HL-60 (cell line): ENCODE measurements at regions not wholly inside any gene's neighbourhood (a gene's known extent, or its start where the extent isn't known, plus 50 kb on each side); places are given as distances from the start of the nearest gene placed in this dataset.

Source experiments
- DNase-seq, 2 experiments: peaks; one replicate each; pipeline ENCODE4 v3.0.0-alpha.2; 2010 to 2020; ENCODE audit warnings: low read depth in 1 of 2, low spot score in 1 of 2
- H3K27ac ChIP-seq: fragments of 250-450 bp; sonication (Bioruptor Pico); replicated peaks from 2 replicates; pipeline ENCODE4 v1.5.1; 2020; ENCODE audit warnings: mild to moderate bottlenecking, moderate library complexity
- H3K27me3 ChIP-seq: fragments of 250-450 bp; sonication (Bioruptor Pico); 2 replicates; pipeline ENCODE4 v1.5.1; 2021; ENCODE audit warnings: mild to moderate bottlenecking, moderate library complexity; ENCODE audit not compliant: insufficient read depth, poor library complexity, severe bottlenecking
- H3K4me3 ChIP-seq: replicated peaks from 2 replicates; pipeline ENCODE4 v1.5.1; 2011; ENCODE audit warnings: mild to moderate bottlenecking, control low read depth, low read length; ENCODE audit not compliant: insufficient read depth
- GABPA ChIP-seq: IDR thresholded peaks from 2 replicates; pipeline ENCODE4 v1.6.1; 2012; ENCODE audit warnings: low read depth
- POLR2AphosphoS5 ChIP-seq: IDR thresholded peaks from 2 replicates; pipeline ENCODE4 v1.6.1; 2012; ENCODE audit warnings: low read depth
- SPI1 ChIP-seq: IDR thresholded peaks from 2 replicates; pipeline ENCODE4 v1.6.1; 2012; ENCODE audit warnings: low read depth, mild to moderate bottlenecking, borderline replicate concordance
- TF ChIP-seq, protein P1 (sequence below): IDR thresholded peaks from 2 replicates; pipeline ENCODE4 v1.6.1; 2012; ENCODE audit warnings: low read depth; ENCODE audit not compliant: insufficient replicate concordance
- TF ChIP-seq, protein P2 (sequence below): IDR thresholded peaks from one replicate; pipeline ENCODE4 v1.5.1; 2011; ENCODE audit warnings: low read length, control low read depth, inconsistent platforms; ENCODE audit not compliant: insufficient read depth

DNA sequence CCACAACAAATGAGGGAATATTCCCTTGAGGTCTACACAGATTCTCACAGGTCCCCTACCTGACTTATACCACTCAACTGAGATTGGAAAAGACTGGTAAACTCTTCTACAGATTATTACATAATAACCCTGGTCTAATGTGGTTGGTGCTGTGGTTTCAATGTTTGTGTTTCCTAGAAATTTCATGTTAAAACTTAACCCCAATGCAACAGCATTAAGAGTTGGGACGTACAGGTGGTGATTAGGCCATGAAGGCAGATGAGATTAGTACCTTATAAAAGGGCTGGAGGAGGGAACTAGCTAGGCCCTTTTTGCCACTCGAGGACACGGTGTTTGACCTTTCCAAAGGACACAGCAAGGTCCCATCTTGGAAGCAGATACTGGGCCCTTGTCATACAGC is 84.3 kb upstream of the TAPT1 start:
- Histone ChIP-seq H3K27ac (no peak overlapping the region), H3K27me3 (peaks cover 3% of the 10 kb centered on the region), H3K4me3 (no peak overlapping the region)
- no peak for DNase-seq
- TF ChIP-seq GABPA (no peak), POLR2AphosphoS5 (no peak), SPI1 (no peak)
- TF ChIP-seq, protein P1, sequence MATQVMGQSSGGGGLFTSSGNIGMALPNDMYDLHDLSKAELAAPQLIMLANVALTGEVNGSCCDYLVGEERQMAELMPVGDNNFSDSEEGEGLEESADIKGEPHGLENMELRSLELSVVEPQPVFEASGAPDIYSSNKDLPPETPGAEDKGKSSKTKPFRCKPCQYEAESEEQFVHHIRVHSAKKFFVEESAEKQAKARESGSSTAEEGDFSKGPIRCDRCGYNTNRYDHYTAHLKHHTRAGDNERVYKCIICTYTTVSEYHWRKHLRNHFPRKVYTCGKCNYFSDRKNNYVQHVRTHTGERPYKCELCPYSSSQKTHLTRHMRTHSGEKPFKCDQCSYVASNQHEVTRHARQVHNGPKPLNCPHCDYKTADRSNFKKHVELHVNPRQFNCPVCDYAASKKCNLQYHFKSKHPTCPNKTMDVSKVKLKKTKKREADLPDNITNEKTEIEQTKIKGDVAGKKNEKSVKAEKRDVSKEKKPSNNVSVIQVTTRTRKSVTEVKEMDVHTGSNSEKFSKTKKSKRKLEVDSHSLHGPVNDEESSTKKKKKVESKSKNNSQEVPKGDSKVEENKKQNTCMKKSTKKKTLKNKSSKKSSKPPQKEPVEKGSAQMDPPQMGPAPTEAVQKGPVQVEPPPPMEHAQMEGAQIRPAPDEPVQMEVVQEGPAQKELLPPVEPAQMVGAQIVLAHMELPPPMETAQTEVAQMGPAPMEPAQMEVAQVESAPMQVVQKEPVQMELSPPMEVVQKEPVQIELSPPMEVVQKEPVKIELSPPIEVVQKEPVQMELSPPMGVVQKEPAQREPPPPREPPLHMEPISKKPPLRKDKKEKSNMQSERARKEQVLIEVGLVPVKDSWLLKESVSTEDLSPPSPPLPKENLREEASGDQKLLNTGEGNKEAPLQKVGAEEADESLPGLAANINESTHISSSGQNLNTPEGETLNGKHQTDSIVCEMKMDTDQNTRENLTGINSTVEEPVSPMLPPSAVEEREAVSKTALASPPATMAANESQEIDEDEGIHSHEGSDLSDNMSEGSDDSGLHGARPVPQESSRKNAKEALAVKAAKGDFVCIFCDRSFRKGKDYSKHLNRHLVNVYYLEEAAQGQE: no peak
- TF ChIP-seq, protein P2, sequence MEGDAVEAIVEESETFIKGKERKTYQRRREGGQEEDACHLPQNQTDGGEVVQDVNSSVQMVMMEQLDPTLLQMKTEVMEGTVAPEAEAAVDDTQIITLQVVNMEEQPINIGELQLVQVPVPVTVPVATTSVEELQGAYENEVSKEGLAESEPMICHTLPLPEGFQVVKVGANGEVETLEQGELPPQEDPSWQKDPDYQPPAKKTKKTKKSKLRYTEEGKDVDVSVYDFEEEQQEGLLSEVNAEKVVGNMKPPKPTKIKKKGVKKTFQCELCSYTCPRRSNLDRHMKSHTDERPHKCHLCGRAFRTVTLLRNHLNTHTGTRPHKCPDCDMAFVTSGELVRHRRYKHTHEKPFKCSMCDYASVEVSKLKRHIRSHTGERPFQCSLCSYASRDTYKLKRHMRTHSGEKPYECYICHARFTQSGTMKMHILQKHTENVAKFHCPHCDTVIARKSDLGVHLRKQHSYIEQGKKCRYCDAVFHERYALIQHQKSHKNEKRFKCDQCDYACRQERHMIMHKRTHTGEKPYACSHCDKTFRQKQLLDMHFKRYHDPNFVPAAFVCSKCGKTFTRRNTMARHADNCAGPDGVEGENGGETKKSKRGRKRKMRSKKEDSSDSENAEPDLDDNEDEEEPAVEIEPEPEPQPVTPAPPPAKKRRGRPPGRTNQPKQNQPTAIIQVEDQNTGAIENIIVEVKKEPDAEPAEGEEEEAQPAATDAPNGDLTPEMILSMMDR: no peak

DNA sequence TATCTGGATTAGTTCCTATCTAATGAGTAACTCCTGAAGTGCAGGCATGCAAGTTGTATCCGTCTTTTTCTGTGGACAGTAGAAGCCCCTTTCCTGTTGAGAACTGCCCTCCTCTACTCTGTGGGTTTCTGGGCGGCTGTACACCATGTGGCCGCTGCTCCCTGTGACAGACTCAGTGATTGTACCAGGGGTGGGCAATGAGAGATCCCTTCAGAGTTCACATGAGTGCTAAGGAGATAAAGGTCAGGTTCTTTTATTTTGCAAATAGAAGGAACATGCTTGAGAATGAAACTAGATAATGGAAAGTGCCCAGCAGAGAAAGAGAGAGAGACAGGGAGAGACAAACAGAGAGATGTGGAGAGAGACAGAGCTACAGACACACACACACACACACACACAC is 76.4 kb upstream of the TAPT1 start:
- TF ChIP-seq GABPA (no peak), POLR2AphosphoS5 (no peak), SPI1 (no peak)
- TF ChIP-seq, protein P2: no peak
- TF ChIP-seq, protein P1: no peak
- DNase-seq: no peak
- H3K4me3 ChIP-seq: no peak overlapping the region
- H3K27me3 ChIP-seq: peaks cover 2% of the 10 kb centered on the region
- no peak overlapping the region for H3K27ac ChIP-seq

DNA sequence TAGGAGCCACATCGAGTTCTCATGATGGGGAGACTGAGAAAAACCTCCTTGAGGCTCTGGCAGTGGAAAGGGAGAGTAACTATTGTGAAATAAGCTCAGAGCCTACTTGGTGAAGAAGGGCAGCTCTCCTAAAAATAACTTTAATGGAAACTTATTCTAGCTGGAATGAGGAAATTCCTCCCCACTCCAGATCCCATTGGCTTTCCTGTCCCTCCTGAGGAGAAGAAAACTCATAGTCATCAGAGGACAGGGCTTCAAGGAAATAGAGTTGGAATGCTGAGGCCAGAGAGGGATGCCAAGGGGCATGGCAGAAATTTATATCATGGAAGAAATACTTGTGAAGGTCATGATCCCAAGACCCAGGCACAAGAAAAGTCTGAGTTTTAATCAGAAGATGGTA is 70.7 kb upstream of the TAPT1 start:
- H3K27ac ChIP-seq: no peak overlapping the region
- TF ChIP-seq, protein P2: no peak
- TF ChIP-seq GABPA (no peak), SPI1 (no peak), POLR2AphosphoS5 (no peak)
- TF ChIP-seq, protein P1: no peak
- H3K4me3 ChIP-seq: no peak overlapping the region
- DNase-seq: no peak
- H3K27me3 ChIP-seq: peaks cover 2% of the 10 kb centered on the region
